HG02678 (cell line): ENCODE measurements at regions not wholly inside any gene's neighbourhood (a gene's known extent, or its start where the extent isn't known, plus 50 kb on each side); places are given as distances from the start of the nearest gene placed in this dataset.
"Not testable (repeated sequence)": the region's sequence is repeated elsewhere in the genome, so short reads cannot be mapped to it uniquely, and the experiment has no call there.

Experiments
- ATAC-seq: cut with Tn5 transposase; IDR thresholded peaks from one replicate; pipeline ENCODE4 v1.9.1; 2021; ENCODE audit warnings: mild to moderate bottlenecking, moderate library complexity; ENCODE audit not compliant: unreplicated experiment

DNA sequence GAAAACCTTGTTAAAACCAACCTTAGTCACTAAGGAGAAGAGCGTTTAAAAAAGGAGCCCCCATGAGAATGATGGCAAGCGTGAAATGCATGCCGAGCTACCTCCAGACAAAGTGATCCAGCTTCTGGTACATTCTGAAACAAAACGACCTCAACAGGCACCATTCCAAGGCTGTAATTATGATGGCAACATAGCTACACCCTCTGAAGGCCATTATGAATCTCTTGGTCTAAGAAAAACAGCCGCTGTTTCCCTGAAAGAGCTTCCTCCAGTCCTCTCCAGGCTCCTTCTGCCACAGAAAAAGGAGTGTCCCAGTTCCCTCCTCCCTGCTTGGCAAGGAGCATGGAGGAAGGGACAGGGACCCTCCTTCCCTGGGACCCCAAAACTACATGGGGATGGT is 50.0 kb upstream of the ABLIM1 start:
- no peak for ATAC-seq

DNA sequence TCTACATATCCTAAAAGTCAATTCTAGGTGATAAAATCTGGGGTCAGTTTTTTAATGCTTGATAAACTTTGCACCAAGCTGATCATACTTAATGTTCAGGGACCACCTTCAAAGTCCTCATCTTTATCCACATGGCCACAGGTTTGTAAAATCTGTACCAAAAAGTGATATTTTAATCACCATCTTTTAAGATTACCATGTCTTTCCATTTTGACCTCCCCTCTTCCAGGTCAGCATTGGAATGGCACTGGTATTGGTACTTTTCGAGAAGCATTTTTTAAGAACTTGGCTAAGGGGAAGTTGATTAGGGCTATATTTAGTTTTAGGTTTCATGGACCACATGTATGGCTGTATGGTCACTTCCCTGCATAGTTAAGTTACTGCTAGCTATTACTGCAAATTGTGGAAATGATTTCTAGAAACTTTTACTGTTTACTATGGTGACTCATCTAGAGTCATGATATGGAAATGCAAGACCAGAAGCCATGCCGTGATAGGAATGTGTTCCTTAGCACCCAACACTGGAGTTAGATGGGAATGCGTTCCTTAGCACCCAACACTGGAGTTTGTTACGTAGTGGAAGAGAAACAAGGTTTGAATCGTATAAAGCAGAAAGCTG is 50.8 kb upstream of the ABLIM1 start:
- no peak for ATAC-seq

DNA sequence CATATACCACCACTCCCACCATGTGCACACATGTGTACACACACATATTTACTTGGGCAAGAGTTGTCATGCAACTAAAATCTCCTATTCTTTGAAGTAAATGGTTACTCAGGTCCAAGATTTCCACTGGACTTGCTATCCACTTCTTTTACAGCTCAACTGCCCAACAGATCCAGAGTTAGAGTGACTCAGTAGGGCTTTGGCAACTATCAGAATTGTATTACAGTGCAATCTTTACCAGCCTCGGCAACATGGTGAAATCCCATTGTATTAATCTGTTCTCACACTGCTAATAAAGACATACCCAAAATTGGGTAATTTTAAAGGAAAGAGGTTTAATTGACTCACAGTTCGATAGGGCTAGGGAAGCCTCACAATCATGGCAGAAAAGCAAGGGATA is 51.9 kb upstream of the ABLIM1 start:
- ATAC-seq: no peak

DNA sequence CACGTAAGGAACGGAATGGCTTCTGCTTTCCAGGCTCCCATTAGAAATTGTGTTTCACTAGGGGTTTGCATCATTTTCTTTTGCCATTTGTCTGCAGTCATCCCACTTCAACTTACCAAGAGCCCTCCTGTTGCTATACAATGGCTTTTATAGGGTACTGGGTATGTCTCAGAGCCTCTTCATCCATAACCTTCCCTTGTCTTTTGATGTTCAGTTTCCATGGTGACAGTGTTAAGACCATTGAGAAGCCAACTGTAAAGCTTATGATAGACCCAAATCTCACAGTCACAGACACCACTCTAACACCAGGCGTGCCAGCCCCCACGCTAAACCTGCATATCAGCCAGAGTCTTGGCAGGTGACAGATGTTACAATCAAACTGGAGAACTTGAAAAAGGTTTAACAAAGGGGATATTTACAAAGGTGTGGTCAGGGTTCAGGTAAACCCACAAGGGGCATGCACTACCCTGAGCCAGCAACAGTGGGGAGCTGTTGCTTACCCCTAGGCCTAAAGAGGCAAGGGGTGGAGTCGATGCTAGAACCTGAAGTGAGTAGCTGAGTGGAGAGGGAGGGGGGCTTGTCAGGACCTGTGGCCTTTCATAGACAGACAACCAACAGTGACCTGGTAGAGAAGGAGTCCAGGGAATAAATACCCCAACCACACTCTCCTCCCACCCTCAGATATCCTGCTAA is 53.2 kb upstream of the ABLIM1 start:
- ATAC-seq: no peak

DNA sequence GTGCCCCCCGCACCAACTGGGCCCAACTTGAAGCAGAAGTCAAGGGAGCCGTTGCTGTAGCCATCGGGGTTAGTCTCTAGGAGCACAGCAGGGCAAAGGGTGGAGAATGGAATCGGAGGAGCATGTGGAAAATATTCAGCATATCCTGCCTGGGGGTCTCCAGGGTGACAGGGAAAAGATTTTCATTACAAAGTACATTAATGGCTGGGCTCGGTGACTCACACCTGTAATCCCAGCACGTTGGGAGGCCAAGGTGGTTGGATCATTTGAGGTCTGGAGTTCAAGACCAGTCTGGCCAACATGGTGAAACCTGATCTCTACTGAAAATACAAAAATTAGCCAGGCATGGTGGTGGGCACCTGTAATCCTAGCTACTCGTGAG is 53.8 kb upstream of the ABLIM1 start:
- no peak for ATAC-seq

DNA sequence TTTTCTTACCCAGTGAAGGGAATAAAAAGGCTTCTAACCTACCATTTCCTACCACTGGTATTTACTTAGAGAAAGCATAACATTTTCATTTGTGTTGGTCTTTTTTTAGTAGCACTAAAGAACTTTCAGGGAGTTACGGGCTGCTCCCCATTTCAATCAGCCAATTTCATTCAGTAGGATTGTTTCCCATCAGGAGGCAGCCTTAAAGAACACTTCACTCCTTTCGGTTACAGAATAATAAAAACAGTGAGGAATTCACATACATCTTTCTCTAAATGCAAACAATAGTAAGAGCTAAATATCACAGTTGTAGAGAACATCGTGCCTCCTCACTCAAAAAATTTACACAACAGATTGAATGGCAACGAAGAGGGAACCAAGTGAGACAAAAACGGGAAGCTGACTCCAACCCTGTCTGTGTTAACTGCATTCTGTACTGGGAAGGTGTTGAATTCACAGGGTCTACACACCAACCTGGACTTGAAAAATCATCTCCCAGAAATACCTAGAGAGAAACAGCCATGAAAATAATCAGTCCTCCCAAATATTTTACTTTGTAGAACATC is 55.5 kb upstream of the ABLIM1 start:
- ATAC-seq: no peak

DNA sequence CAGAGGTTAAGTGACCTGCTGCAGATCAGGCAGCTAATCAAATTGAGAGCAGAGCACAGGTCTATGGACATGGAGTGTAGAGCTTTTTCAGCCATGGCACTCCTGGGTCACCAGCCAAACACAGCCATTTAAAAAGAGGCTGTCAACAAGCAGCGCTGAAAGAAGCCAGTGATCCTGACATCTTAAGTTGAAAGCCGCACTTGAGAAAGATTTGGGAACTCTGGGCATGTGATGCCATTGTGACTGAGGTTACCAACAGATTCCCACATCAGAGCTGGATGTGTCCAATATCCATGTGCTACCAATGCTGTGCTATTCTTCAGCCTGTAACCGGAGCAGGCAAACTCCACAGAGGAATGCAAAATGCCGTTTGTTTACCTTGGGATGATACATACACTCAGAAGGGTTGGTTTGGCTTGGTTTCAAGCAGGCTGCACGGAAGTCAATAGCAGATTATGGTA is 56.2 kb upstream of the ABLIM1 start:
- no peak for ATAC-seq

DNA sequence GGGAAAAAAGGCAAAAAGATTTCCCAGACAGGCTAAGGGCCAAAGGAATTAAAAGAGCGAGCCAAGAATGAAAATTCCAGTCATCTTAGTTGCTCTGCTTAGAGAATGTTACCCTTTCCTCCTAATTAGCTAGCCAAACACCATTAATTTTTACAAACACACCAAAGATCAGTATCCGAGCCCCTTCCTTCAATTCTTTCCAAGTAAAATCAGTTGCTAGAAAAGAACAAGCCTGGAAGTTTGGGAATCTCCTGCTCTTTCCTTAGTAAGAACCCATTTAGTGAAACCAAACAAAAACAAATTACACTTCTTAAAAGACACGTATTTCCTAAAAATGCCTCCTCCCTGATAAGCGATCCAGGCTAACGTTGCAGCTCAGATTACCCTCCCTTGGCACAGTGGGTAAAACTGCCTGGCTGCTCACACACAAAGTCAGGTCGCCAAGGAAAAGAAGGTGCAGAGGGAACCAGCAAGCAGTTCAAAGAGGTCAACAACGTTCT is 57.1 kb upstream of the ABLIM1 start:
- no peak for ATAC-seq

DNA sequence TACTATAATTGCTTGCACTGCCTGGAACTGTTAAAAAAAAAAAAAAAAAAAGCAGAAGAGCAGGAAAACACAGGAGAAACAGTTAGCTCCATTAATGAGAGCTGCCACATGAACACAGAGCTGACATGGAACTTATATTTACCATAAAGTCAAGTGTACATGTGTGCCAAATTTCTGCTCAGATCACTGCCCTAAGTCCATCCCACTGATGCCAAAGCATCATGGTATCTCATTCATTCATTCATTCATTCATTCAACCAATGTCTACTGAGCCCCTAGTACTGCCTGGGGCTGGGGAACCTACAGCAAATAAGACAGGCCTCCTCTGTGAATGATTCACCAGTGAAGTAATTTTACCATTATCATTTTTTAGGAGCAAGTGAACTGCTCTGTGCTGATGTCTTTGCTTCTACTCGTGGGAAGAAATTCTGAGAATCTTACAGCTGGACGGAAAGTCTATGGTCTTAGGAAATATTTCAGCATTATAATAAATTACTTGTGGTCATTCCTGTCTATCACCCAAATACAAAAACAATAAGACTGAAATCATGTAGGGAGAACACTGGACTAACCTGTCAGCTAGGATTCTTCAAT is 58.8 kb upstream of the ABLIM1 start:
- no peak for ATAC-seq

DNA sequence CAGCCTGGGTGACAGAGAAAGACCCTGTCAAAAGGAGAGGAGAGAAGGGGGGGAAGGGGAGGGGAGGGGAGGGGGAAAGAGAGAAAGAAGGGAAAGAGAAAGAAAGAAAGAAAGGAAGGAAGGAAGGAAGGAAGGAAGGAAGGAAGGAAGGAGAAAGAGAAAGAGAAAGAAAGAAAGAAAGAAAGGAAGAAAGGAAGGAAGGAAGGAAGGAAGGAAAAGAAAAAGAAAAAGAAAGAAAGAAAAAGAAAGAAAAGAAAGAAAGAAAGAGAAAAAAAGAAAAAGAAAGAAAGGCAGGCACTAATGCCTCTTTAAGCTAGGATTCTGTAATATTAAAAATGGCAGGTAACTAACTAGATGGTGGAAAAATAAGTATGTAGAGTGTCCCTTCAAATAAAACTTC is 59.8 kb upstream of the ABLIM1 start:
- ATAC-seq: not testable (repeated sequence)

DNA sequence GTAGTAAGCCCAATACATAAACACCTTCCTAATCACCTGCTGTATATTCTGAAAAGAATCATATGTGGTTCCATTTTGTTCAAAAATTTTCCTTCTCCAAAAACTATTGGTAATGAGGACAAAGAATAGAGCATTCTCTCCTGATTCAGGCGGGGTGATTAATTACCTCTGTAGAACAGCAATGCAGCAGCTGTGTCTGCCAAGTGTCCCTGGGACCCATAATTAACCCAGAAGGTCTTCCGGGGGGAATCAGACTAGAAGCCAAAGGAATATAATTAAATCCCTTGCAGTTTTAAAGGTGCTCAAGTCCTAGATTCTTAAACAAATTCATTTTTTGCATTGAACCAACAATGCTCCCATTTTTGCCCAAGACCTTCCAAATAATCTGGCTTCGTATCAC is 60.3 kb upstream of the ABLIM1 start:
- ATAC-seq: no peak

DNA sequence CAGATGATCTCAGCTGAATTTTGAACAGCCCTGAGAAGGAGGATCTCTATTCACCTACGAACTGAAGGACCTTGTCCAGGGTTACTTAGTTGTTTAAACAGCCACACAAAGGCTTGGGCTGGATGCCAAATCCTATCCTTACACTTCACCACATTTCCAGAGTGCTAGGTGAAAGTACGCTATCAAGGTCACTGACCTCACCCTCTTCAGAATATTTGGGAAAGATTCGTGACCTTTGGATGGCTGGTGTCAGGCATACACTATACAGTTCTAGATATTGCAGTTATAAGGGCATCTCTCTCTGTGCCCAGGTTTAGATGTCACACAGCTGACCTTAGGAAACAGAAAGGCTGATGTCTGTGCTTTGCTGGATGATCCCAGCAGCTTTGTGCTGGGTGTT is 61.2 kb upstream of the ABLIM1 start:
- ATAC-seq: no peak

DNA sequence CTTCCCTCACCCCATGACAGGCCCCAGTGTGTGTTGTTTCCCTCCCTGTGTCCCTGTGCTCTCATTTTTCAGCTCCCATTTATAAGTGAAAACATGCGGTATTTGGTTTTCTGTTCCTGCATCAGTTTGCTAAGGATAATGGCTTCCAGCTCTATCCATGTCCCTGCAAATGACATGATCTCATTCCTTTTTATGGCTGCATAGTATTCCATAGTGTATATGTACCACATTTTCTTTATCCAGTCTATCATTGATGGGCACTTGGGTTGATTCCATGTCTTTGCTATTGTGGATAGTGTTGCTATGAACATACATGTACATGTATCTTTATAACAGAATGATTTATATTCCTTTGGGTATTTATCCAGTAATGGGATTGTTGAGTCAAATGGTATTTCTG is 61.9 kb upstream of the ABLIM1 start:
- ATAC-seq: not testable (repeated sequence)

DNA sequence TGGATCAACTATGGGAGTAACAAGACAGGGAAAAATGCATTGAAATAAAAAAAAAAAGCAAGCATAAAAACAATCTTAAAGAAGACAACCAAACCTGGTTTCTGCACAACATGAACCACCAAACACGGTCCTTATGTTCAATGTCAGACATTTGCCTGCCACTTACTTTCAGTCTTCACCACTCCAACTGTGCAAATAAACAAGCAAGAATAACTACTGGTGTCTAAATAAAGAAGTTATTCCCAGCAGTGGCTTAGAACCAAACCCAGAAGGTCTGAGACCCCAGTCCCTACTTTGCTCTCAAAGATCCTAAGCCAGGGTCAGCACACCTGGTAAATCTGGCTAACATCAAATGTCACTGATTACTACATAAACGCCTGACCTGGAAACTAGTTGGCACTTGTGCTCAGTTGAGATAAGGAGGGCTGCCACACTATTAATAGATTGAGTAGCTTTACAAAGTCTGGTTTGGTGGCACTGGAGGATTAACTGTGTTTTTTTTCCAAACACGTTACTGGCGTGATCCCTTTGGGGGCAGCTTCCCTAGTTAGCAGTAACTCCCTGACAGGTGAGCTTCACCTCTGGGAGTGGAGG is 62.7 kb upstream of the ABLIM1 start:
- no peak for ATAC-seq

DNA sequence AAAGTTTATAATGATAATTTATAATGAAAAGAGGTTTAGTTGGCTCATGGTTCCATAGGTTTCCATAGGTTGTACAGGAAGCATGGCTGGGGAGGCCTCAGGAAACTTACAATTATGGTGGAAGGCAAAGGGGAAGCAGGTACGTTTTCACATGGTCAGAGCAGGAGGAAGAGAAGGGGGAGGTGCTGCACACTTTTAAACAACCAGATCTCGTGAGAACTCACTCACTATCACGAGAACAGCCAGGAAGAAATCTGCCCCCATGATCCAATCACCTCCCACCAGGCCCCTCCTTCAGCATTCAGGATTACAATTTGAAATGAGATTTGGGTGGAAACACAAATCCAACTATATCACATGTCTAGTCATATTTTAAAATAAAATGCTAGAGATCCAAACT is 64.1 kb upstream of the ABLIM1 start:
- not testable (repeated sequence) for ATAC-seq

DNA sequence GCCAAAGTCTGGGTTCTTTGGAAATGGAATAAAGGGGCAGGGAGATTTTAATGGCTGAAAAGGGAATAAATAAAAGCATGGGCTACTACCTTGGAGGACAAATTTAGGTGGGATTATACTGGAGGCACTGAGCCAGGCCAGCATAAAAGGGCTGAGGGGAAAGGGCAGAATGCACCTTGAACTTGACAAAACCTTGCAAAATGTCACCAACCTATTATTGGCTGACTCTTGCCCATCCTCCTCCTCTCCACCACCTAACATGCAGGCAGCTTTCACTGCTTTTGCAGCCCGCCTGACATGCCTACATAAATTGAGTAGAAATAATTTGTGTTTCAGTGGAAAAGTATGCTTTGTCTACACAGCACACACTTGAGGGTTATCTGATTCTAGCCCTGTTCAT is 65.3 kb upstream of the ABLIM1 start:
- ATAC-seq: no peak

DNA sequence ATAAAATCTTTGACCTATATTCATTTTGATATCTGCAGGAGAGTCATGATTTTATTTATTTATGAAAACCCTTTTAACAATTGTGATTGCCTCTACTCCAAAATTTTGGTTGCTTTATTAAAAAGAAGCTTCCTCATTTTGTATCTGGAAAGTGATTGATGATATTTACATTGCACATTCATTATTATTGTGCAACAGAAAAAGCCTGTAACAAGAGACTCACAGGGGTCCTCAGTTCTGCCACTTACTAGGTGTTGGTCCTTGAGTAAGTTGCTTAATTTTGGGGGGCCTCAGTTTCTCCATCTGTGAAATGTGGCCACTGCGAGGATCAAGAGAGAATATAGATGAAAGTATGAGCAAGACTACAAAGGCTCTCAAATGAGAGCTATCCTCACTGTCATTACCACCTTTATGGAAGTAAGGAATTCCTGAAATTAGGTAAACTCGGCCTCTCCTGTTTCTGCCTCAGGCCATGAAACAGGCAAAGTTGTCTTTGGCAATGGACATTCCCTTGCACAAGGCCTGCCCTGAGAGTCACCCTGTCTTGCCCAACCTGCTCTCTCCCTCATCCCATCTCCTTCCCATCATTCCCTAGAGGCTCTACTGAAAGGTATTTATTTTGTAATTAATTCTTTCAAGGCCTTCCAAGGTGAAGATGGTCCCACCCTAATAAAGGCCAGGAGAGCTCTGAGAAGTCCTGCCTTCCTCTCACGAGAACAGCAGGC is 66.1 kb upstream of the ABLIM1 start:
- ATAC-seq: no peak

DNA sequence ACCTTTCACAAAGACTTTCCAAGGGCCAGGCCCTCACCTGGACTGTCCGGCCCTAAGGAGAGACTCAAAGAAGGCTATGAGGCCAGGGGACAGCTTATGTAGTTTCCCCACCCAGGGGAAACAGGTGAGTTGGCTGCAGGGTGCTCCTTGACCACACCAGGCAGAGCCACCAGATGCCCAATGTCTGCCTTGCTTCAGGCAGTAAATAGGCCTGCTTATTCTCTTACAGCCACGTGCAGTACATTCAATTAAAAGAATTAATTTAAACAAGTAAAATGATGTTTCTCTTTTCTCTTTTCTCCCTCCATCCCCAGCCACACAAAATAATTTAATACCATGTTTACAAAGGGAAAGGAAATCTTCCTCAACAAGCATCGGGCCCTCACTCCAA is 66.6 kb upstream of the ABLIM1 start:
- ATAC-seq: no peak

DNA sequence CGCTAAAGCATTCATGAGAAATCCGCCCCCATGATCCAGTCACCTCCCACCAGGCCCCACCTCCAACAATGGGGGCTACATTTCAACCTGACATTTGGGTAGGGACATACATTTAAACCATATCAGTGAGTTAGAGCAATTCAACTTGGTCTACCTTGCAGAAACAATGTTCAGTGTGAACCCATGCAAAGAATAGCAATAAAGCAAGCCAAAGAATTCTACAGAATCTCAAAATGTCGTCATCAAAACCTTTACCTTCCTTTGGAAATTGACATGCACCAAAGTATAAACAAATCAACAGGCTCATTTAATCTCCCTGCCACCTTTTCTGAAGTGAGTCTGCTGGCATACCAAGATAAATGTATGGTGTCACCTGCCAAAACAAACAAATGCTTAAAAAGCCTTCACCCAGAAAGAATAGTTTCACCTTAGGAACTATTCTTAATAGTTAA is 68.8 kb upstream of the ABLIM1 start:
- ATAC-seq: no peak

DNA sequence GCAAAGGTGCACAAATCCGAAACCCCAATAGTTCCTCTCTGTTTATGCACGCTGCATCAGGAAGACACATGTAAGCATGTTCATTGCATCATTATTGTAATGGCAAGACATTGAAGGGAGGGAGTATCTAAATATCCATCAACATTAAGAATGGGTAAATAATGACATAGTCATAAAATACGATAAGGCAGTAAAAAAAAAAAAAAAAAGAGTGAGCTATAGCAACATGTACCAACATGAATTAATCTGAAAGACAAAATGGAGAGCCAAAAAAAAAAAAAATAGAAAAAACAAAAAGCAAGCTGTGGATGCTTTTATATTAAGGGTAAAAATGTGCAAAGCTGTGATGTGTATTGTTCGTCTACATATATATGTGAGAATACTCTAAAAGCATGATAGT is 70.2 kb upstream of the ABLIM1 start:
- no peak for ATAC-seq

DNA sequence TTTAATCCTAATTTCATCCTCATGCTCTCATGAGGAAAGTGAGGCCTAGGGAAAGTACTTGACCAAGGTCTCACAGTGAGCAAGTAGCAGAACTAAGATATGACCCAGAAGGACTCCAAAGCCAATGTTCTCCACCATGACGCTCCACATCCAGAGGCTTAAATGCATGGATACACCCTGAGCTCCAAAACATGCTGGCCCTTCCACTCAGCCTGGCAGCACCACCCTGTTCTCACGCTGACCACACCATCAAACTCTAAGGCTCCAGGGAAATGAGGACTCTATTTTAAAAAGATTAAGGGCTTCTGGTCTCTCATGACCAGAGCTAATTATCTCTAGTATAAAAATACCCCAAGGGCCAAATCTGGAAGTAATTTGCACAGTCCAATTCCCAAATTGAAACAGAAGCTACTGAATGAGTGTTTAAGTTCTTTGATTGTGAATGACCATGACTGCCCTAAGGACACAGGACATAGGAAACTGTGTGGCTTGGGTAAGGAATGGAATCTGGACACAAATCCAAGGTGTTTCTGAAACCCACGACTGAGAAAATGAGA is 71.1 kb upstream of the ABLIM1 start:
- no peak for ATAC-seq
